Erythroblast (primary cell): ENCODE measurements at regions not wholly inside any gene's neighbourhood (a gene's known extent, or its start where the extent isn't known, plus 50 kb on each side); places are given as distances from the start of the nearest gene placed in this dataset.

ENCODE experiments used
- GATA1 ChIP-seq: IDR thresholded peaks from 2 replicates; pipeline ENCODE4 v1.6.1; 2011; ENCODE audit warnings: low read depth, mild to moderate bottlenecking, control low read depth, low read length, moderate library complexity
- POLR2A ChIP-seq: IDR thresholded peaks from 2 replicates; pipeline ENCODE4 v1.6.1; 2011; ENCODE audit warnings: mild to moderate bottlenecking, low read length

- TF ChIP-seq POLR2A (no peak), GATA1 (no peak)
Observed at GRCh38 chr6:33868141-33868540, 64.3 kb upstream of the MLN start.
